ENCODE measurements at regions not wholly inside any gene's neighbourhood (a gene's known extent, or its start where the extent isn't known, plus 50 kb on each side); places are given as distances from the start of the nearest gene placed in this dataset.
A peak's percentile ranks its signal among the peaks of the same experiment; 100 is the strongest.

DNA sequence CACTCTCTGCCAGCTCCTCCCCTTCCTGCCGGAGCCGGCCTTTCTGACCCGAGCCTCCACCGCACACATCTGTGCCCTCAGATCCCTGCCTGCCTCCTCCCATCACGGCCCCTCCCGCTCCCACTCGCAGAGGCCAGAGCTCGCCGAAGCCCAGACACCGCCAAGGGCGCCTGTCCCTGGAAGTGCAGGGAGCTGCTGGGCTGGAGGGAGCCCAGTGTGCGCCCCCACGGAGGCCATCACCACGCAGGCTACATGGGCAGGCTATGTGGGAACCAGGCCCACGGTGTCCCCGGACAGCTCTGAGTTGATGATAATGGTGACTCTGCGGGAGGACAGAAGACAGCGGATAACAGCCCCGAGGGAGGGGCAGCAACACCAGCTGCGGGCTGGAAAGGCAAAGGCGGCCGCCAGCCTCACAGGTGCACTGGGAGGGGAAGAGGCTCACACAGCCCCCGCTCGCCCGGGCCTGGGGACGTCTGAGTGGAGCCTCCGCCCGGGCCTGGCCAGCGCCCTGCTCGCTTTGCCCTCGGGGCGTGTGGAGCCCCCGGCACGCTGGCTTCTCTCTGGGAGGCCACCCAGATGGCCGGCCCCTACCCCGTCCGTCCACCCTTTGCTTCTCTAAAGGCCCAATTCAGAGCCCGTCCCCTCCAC, 154.9 kb downstream of the DLL1 start:
- Histone ChIP-seq H3K27ac (ENCODE audit: low read depth) (no peak overlapping the region), H3K9me2 (ENCODE audit: insufficient read depth) (no peaks in the 10 kb centered on the region), H3K4me1 (ENCODE audit: insufficient read depth) (no peaks in the 10 kb centered on the region), H3K27me3 (ENCODE audit: insufficient read depth) (no peaks in the 10 kb centered on the region), H2AFZ (no peak overlapping the region), H3K4me2 (no peak overlapping the region), H3F3A (replicated peaks; ENCODE audit: low read depth) (no peaks in the 10 kb centered on the region), H3K4me3 (no peak overlapping the region), H4K20me1 (replicated peaks; ENCODE audit: insufficient read depth) (no peaks in the 10 kb centered on the region), H3K36me3 (ENCODE audit: insufficient read depth) (no peaks in the 10 kb centered on the region), H3K79me2 (replicated peaks; ENCODE audit: insufficient read depth) (no peaks in the 10 kb centered on the region)
- peaks cover 6% of the 10 kb centered on the region for H3K27me3 Mint-ChIP-seq (ENCODE audit: insufficient read depth, low read depth, poor library complexity)
- no peak for TF ChIP-seq POLR2AphosphoS5 (IDR thresholded peaks at IDR 0.05; ENCODE audit: low read depth)
- no peak for TF ChIP-seq ZNF114 (CRISPR knock-in tag; IDR thresholded peaks at IDR 0.05)
- no peak for TF ChIP-seq STAT1 (IDR thresholded peaks at IDR 0.05; ENCODE audit: unreplicated experiment)
- TF ChIP-seq, protein P1, sequence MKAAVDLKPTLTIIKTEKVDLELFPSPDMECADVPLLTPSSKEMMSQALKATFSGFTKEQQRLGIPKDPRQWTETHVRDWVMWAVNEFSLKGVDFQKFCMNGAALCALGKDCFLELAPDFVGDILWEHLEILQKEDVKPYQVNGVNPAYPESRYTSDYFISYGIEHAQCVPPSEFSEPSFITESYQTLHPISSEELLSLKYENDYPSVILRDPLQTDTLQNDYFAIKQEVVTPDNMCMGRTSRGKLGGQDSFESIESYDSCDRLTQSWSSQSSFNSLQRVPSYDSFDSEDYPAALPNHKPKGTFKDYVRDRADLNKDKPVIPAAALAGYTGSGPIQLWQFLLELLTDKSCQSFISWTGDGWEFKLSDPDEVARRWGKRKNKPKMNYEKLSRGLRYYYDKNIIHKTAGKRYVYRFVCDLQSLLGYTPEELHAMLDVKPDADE (IDR thresholded peaks at IDR 0.05): no peak
- peaks cover 3% of the 10 kb centered on the region; the same call in 1 of the 3 replicates for H3K4me1 Mint-ChIP-seq
- no peak overlapping the region for H3K27ac Mint-ChIP-seq
- no peak overlapping the region for H3K4me3 Mint-ChIP-seq
- DNase-seq (ENCODE audit: low spot score) (no peak), ATAC-seq (peak; percentile 27; the same call in 1 of the 3 replicates)
- peaks cover 38% of the 10 kb centered on the region for H3K9me3 Mint-ChIP-seq
- H3K36me3 Mint-ChIP-seq (ENCODE audit: low read depth): peaks cover 14% of the 10 kb centered on the region

DNA sequence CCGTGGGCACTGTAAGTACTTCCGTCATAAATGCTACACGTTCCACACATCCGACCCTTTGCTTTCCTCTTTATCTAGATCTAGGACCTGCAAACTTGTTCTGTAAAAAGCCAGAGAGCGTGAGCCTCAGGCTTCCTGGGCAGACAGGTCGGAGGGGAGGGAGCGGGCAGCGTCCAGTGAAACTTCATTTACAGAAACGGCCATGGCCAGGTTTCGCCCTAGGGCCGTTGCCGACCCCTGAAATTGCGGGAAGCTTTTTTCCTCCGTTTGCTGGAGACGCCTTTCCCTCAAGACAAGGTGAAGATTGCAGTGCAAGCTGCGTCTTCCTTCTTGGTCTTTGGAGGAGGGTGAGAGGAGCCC, 155.4 kb downstream of the DLL1 start:
- Mint-ChIP-seq H3K27me3 (ENCODE audit: insufficient read depth, low read depth, poor library complexity) (peaks cover 4% of the 10 kb centered on the region), H3K27ac (no peak overlapping the region), H3K36me3 (ENCODE audit: low read depth) (peaks cover 14% of the 10 kb centered on the region), H3K9me3 (peaks cover 38% of the 10 kb centered on the region), H3K4me3 (no peak overlapping the region), H3K4me1 (peaks cover 3% of the 10 kb centered on the region; the same call in 1 of the 3 replicates)
- H3K4me2 ChIP-seq: no peak overlapping the region
- no peak overlapping the region for H3K4me3 ChIP-seq
- no peaks in the 10 kb centered on the region for H4K20me1 ChIP-seq (replicated peaks; ENCODE audit: insufficient read depth)
- H3K27ac ChIP-seq (ENCODE audit: low read depth): no peak overlapping the region
- no peaks in the 10 kb centered on the region for H3K4me1 ChIP-seq (ENCODE audit: insufficient read depth)
- H3K36me3 ChIP-seq (ENCODE audit: insufficient read depth): no peaks in the 10 kb centered on the region
- no peaks in the 10 kb centered on the region for H3K79me2 ChIP-seq (replicated peaks; ENCODE audit: insufficient read depth)
- DNase-seq (ENCODE audit: low spot score): no peak
- H3K9me2 ChIP-seq (ENCODE audit: insufficient read depth): no peaks in the 10 kb centered on the region
- ATAC-seq: no peak
- no peak overlapping the region for H2AFZ ChIP-seq
- no peaks in the 10 kb centered on the region for H3K27me3 ChIP-seq (ENCODE audit: insufficient read depth)
- TF ChIP-seq ZNF114 (CRISPR knock-in tag; IDR thresholded peaks at IDR 0.05) (no peak), CREB1 (CRISPR knock-in tag; IDR thresholded peaks at IDR 0.05; ENCODE audit: low read depth) (no peak), JUNB (IDR thresholded peaks at IDR 0.05; ENCODE audit: unreplicated experiment) (no peak), EZH2 (IDR thresholded peaks at IDR 0.05; ENCODE audit: low read depth, unreplicated experiment) (no peak), NANOG (IDR thresholded peaks at IDR 0.05; ENCODE audit: borderline replicate concordance) (no peak), ZNF331 (CRISPR knock-in tag; IDR thresholded peaks at IDR 0.05; ENCODE audit: low read depth) (no peak), STAT1 (IDR thresholded peaks at IDR 0.05; ENCODE audit: unreplicated experiment) (no peak), POLR2AphosphoS5 (IDR thresholded peaks at IDR 0.05; ENCODE audit: low read depth) (no peak)
- TF ChIP-seq, protein P2, sequence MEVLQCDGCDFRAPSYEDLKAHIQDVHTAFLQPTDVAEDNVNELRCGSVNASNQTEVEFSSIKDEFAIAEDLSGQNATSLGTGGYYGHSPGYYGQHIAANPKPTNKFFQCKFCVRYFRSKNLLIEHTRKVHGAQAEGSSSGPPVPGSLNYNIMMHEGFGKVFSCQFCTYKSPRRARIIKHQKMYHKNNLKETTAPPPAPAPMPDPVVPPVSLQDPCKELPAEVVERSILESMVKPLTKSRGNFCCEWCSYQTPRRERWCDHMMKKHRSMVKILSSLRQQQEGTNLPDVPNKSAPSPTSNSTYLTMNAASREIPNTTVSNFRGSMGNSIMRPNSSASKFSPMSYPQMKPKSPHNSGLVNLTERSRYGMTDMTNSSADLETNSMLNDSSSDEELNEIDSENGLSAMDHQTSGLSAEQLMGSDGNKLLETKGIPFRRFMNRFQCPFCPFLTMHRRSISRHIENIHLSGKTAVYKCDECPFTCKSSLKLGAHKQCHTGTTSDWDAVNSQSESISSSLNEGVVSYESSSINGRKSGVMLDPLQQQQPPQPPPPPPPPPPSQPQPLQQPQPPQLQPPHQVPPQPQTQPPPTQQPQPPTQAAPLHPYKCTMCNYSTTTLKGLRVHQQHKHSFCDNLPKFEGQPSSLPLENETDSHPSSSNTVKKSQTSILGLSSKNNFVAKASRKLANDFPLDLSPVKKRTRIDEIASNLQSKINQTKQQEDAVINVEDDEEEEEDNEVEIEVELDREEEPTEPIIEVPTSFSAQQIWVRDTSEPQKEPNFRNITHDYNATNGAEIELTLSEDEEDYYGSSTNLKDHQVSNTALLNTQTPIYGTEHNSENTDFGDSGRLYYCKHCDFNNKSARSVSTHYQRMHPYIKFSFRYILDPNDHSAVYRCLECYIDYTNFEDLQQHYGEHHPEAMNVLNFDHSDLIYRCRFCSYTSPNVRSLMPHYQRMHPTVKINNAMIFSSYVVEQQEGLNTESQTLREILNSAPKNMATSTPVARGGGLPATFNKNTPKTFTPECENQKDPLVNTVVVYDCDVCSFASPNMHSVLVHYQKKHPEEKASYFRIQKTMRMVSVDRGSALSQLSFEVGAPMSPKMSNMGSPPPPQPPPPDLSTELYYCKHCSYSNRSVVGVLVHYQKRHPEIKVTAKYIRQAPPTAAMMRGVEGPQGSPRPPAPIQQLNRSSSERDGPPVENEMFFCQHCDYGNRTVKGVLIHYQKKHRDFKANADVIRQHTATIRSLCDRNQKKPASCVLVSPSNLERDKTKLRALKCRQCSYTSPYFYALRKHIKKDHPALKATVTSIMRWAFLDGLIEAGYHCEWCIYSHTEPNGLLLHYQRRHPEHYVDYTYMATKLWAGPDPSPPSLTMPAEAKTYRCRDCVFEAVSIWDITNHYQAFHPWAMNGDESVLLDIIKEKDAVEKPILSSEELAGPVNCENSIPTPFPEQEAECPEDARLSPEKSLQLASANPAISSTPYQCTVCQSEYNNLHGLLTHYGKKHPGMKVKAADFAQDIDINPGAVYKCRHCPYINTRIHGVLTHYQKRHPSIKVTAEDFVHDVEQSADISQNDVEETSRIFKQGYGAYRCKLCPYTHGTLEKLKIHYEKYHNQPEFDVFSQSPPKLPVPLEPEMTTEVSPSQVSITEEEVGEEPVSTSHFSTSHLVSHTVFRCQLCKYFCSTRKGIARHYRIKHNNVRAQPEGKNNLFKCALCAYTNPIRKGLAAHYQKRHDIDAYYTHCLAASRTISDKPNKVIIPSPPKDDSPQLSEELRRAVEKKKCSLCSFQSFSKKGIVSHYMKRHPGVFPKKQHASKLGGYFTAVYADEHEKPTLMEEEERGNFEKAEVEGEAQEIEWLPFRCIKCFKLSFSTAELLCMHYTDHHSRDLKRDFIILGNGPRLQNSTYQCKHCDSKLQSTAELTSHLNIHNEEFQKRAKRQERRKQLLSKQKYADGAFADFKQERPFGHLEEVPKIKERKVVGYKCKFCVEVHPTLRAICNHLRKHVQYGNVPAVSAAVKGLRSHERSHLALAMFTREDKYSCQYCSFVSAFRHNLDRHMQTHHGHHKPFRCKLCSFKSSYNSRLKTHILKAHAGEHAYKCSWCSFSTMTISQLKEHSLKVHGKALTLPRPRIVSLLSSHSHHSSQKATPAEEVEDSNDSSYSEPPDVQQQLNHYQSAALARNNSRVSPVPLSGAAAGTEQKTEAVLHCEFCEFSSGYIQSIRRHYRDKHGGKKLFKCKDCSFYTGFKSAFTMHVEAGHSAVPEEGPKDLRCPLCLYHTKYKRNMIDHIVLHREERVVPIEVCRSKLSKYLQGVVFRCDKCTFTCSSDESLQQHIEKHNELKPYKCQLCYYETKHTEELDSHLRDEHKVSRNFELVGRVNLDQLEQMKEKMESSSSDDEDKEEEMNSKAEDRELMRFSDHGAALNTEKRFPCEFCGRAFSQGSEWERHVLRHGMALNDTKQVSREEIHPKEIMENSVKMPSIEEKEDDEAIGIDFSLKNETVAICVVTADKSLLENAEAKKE (CRISPR knock-in tag; IDR thresholded peaks at IDR 0.05): no peak
- TF ChIP-seq, protein P3, sequence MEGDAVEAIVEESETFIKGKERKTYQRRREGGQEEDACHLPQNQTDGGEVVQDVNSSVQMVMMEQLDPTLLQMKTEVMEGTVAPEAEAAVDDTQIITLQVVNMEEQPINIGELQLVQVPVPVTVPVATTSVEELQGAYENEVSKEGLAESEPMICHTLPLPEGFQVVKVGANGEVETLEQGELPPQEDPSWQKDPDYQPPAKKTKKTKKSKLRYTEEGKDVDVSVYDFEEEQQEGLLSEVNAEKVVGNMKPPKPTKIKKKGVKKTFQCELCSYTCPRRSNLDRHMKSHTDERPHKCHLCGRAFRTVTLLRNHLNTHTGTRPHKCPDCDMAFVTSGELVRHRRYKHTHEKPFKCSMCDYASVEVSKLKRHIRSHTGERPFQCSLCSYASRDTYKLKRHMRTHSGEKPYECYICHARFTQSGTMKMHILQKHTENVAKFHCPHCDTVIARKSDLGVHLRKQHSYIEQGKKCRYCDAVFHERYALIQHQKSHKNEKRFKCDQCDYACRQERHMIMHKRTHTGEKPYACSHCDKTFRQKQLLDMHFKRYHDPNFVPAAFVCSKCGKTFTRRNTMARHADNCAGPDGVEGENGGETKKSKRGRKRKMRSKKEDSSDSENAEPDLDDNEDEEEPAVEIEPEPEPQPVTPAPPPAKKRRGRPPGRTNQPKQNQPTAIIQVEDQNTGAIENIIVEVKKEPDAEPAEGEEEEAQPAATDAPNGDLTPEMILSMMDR (conservative IDR thresholded peaks at IDR 0.05; ENCODE audit: low read depth in 2 of 2): no peak
- TF ChIP-seq, protein P1 (IDR thresholded peaks at IDR 0.05): no peak
- H3F3A ChIP-seq (replicated peaks; ENCODE audit: low read depth): no peaks in the 10 kb centered on the region

Measured in GM23338 (cell line).